ENCODE measurements at regions not wholly inside any gene's neighbourhood (a gene's known extent, or its start where the extent isn't known, plus 50 kb on each side); places are given as distances from the start of the nearest gene placed in this dataset.

DNA sequence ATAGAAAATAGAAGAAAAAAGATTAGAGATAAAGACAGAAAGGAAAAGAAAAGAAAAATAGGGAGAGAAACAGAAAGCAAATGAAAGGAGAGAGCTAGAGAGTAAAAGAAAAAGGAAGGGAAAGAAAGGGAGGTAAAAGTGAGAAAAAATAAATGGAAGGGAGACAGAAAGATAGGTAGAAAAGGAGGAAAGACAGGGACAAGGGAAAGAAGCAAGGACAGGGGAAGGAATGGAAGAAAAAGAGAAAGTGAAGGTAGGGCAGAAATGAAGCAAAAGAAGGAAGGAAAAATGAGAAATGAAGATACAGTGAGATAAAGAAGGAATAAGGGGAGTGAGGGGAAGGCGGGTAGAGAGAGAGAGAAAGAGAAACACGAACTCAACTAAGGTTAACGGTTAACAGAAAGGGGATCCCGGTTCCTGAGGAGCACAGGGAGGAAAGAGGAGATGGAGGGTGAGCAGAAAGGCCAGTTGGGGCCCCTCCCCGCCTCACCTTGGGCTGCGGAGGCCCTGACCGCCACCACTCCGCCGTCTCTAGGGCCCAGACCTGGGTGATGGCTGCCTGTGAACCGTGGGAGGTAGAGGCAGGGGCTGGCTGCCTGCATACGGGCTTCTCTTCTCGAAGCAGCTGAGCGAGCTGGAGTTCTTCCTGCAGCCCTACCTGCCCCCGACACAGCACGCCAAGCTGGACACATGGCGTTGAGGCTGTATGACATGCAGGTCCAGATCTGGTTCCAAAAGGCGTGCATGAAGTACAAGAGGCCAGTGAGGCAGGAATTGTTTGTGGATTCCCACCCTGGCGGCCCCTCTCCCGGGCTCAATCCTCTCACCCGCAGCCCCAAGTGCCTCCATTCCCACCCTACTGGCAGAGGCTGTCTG, 59.5 kb downstream of the SMUG1 start:
- Mint-ChIP-seq H3K4me3 (no peak overlapping the region), H3K36me3 (peaks cover 0 to 10% (median 3%) of the 10 kb centered on the region in 3 donors), H3K9me3 (no peaks in the 10 kb centered on the region), H3K27me3 (ENCODE audit: low read depth in 3 of 3) (peaks cover 12 to 38% (median 21%) of the 10 kb centered on the region in 3 donors), H3K4me1 (peaks cover 14% of the 10 kb centered on the region in 2 donors), H3K27ac (no peak overlapping the region)
- no peak for DNase-seq

Data from immature natural killer cell (primary cell).